HepG2 (cell line): ENCODE measurements at regions not wholly inside any gene's neighbourhood (a gene's known extent, or its start where the extent isn't known, plus 50 kb on each side); places are given as distances from the start of the nearest gene placed in this dataset.

Source experiments
- ATAC-seq: fragments of 200-7000 bp; cut with Tn5 transposase; 3 replicates; pipeline ENCODE4 v1.9.1; 2020; ENCODE audit warnings: mild to moderate bottlenecking, moderate library complexity
- BruUV-seq: library from RNA; stranded (reverse); fragments of 400-500 nt; replicated peaks from 2 replicates; lab custom pipeline; 2021; lab: Mats Ljungman, UMichigan
- CTCF ChIA-PET: fragments of 300-600 bp; formaldehyde crosslinking; extraction: SDS; loops from one replicate; lab custom pipeline; 2021; ENCODE audit warnings: low total read pairs, inconsistent platforms, low intra/inter-chr PET ratio; lab: Yijun Ruan, JAX
- POLR2A ChIA-PET: fragments of 350-600 bp; sonication (Branson Sonifier 250); formaldehyde crosslinking; loops from one replicate; lab custom pipeline; 2020; ENCODE audit warnings: antibody characterized with exemption, inconsistent platforms; lab: Yijun Ruan, JAX
- DNase-seq: peaks from one replicate; pipeline ENCODE4 v3.0.0-alpha.2; 2015; ENCODE audit warnings: low spot score
- FAIRE-seq: peaks from 3 replicates; lab custom pipeline; 2011; peaks lifted over from hg19 to GRCh38; lab: Jason Lieb, UNC
- H2AFZ ChIP-seq: one replicate; pipeline ENCODE4 v1.6.1; 2011; ENCODE audit warnings: low read length, inconsistent platforms
- H3K27ac ChIP-seq: fragments of 300-600 bp; 3 replicates; pipeline ENCODE4 v1.8.0; 2011; ENCODE audit warnings: mixed run types, mild to moderate bottlenecking, mixed read lengths, low read length, inconsistent platforms; ENCODE audit not compliant: insufficient read depth; ENCODE audit errors: extremely low read length
- H3K27me3 ChIP-seq, 2 experiments: fragments of 200-600 bp in 1 of 2; 2 replicates in 1 of 2; 3 replicates in 1 of 2; pipeline versions ENCODE4 v1.6.0 to v1.8.0; 2011; ENCODE audit warnings: low read length in 2 of 2, mild to moderate bottlenecking in 2 of 2, moderate library complexity in 2 of 2, inconsistent platforms in 1 of 2; ENCODE audit not compliant: insufficient read depth in 2 of 2, control insufficient read depth in 1 of 2
- H3K36me3 ChIP-seq, 2 experiments: fragments of 200-600 bp in 1 of 2; replicated peaks in 1 of 2; 2 replicates in 1 of 2; 3 replicates in 1 of 2; pipeline versions ENCODE4 v1.5.1 to v1.8.0; 2011; ENCODE audit warnings: low read length in 2 of 2, inconsistent platforms in 1 of 2; ENCODE audit not compliant: insufficient read depth in 2 of 2, control insufficient read depth in 1 of 2
- H3K4me1 ChIP-seq: 2 replicates; pipeline ENCODE4 v1.5.1; 2012; ENCODE audit warnings: low read length, inconsistent platforms; ENCODE audit not compliant: insufficient read depth
- H3K4me2 ChIP-seq: 2 replicates; pipeline ENCODE4 v1.6.0; 2011; ENCODE audit warnings: low read depth, low read length, inconsistent platforms
- H3K4me3 ChIP-seq, 3 experiments: fragments of 200-600 bp in 1 of 3; sonication (generic), shearing (Covaris generic) in 1 of 3; replicated peaks in 1 of 3; 2 replicates each; pipeline ENCODE4 v1.5.1; 2011 to 2016; ENCODE audit warnings: low read length in 3 of 3, inconsistent platforms in 2 of 3, low read depth in 2 of 3, mild to moderate bottlenecking in 2 of 3, control low read depth in 1 of 3, mixed read lengths in 1 of 3; ENCODE audit not compliant: insufficient read depth in 1 of 3
- H3K79me2 ChIP-seq: one replicate; pipeline ENCODE4 v1.6.1; 2011; ENCODE audit warnings: low read length, inconsistent platforms; ENCODE audit not compliant: insufficient read depth
- H3K9ac ChIP-seq: 2 replicates; pipeline ENCODE4 v1.6.0; 2011; ENCODE audit warnings: mild to moderate bottlenecking, low read depth, low read length, inconsistent platforms; ENCODE audit not compliant: insufficient read depth
- H3K9me3 ChIP-seq: 2 replicates; pipeline ENCODE4 v1.5.1; 2012; ENCODE audit warnings: mild to moderate bottlenecking, low read length
- H4K20me1 ChIP-seq: 2 replicates; pipeline ENCODE4 v1.6.0; 2011; ENCODE audit warnings: inconsistent platforms, mild to moderate bottlenecking, low read length, moderate library complexity; ENCODE audit not compliant: insufficient read depth
- AHDC1 ChIP-seq: sonication (generic); formaldehyde crosslinking; IDR thresholded peaks from 2 replicates; pipeline ENCODE4 v1.5.1; 2020; ENCODE audit warnings: mild to moderate bottlenecking, missing genetic modification reagents, borderline replicate concordance
- DBP ChIP-seq: sonication (generic); formaldehyde crosslinking; IDR thresholded peaks from 2 replicates; pipeline ENCODE4 v1.4.0; 2020; ENCODE audit warnings: missing genetic modification reagents; ENCODE audit errors: not compliant biosample characterization
- FOSL1 ChIP-seq: sonication (generic); formaldehyde crosslinking; IDR thresholded peaks from 2 replicates; pipeline ENCODE4 v1.9.0; 2021; ENCODE audit warnings: missing genetic modification reagents, borderline replicate concordance
- HNF1A ChIP-seq, 2 experiments: sonication (generic) in 1 of 2; formaldehyde crosslinking in 1 of 2; IDR thresholded peaks; 2 replicates each; pipeline versions ENCODE4 v1.4.0 to v1.6.1; 2016 to 2020; ENCODE audit warnings: borderline replicate concordance in 1 of 2, low read depth in 1 of 2, mild to moderate bottlenecking in 1 of 2, missing genetic modification reagents in 1 of 2
- KLF9 ChIP-seq: IDR thresholded peaks from 2 replicates; pipeline ENCODE4 v1.6.1; 2016; ENCODE audit warnings: low read depth
- NR2F2 ChIP-seq: IDR thresholded peaks from 2 replicates; pipeline ENCODE4 v1.6.1; 2012; ENCODE audit warnings: low read depth, inconsistent platforms, borderline replicate concordance
- TAF15 ChIP-seq: fragments of 200-400 bp; formaldehyde crosslinking; IDR thresholded peaks from one replicate; pipeline ENCODE4 v1.6.1; 2018; ENCODE audit warnings: mild to moderate bottlenecking, low read depth, low read length; ENCODE audit not compliant: poor library complexity, severe bottlenecking
- ZMAT3 ChIP-seq: sonication (generic); formaldehyde crosslinking; conservative IDR thresholded peaks from 2 replicates; pipeline ENCODE4 v1.7.0; 2021; ENCODE audit warnings: missing genetic modification reagents
- ZNF589 ChIP-seq: sonication (generic); formaldehyde crosslinking; conservative IDR thresholded peaks from 2 replicates; pipeline ENCODE4 v1.8.0; 2022; ENCODE audit warnings: mild to moderate bottlenecking, moderate library complexity, missing genetic modification reagents
- WGBS: methylation state at CpG from one replicate; pipeline ENCODE4 v1.1.6; 2017; ENCODE audit warnings: low lambda C conversion rate; 5-methylcytosine and 5-hydroxymethylcytosine counted together
- in situ Hi-C: cut with HindIII; loops from 2 replicates; pipeline ENCODE4 v1.10.0; 2017; ENCODE audit warnings: low pct_unique_long_range_greater_than_20kb; ENCODE audit not compliant: extremely low pct_ligation_motif_present
- intact Hi-C: fragments of 100-400 bp; cut with micrococcal nuclease; formaldehyde crosslinking; loops from one replicate; pipeline ENCODE4 v1.10.0; 2022; ENCODE audit not compliant: unreplicated experiment
- TF ChIP-seq, protein P1 (sequence below): sonication (generic); formaldehyde crosslinking; IDR thresholded peaks from 2 replicates; pipeline ENCODE4 v1.5.0; 2020; ENCODE audit warnings: missing genetic modification reagents
- TF ChIP-seq, protein P2 (sequence below): sonication (generic); formaldehyde crosslinking; conservative IDR thresholded peaks from 2 replicates; pipeline ENCODE4 v1.8.1; 2023; ENCODE audit warnings: missing genetic modification reagents

DNA sequence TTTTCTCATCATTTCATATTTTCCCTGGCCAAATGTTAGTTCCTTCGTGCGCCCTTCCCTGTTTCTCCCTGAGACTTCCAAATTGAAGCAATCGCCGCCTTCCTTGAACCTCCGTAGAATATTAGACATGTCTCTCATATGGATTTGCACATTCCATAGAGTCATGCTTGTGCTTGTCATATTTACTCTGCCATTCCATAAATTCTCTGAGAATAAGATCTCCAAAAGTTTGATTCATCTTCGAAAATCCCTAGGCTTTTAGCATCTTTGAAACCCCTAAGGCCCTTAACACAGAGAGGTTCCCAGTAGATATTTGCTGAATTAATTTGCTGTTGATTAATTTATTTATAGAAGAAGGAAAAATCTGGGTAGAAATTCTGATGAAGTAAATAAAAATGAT, 202.2 kb upstream of the PIK3C3 start:
- ATAC-seq: no peak
- TF ChIP-seq TAF15 (no peak), FOSL1 (CRISPR knock-in tag) (no peak), KLF9 (CRISPR knock-in tag) (no peak), ZMAT3 (CRISPR knock-in tag) (no peak), NR2F2 (no peak), ZNF589 (CRISPR knock-in tag) (no peak), HNF1A (IDR thresholded peaks at IDR 0.05; ENCODE audit: low read depth) (no peak), HNF1A (CRISPR knock-in tag; IDR thresholded peaks at IDR 0.05; ENCODE audit: borderline replicate concordance) (no peak), DBP (CRISPR knock-in tag) (no peak), AHDC1 (CRISPR knock-in tag) (no peak)
- TF ChIP-seq, protein P1, sequence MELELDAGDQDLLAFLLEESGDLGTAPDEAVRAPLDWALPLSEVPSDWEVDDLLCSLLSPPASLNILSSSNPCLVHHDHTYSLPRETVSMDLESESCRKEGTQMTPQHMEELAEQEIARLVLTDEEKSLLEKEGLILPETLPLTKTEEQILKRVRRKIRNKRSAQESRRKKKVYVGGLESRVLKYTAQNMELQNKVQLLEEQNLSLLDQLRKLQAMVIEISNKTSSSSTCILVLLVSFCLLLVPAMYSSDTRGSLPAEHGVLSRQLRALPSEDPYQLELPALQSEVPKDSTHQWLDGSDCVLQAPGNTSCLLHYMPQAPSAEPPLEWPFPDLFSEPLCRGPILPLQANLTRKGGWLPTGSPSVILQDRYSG (CRISPR knock-in tag): no peak
- TF ChIP-seq, protein P2, sequence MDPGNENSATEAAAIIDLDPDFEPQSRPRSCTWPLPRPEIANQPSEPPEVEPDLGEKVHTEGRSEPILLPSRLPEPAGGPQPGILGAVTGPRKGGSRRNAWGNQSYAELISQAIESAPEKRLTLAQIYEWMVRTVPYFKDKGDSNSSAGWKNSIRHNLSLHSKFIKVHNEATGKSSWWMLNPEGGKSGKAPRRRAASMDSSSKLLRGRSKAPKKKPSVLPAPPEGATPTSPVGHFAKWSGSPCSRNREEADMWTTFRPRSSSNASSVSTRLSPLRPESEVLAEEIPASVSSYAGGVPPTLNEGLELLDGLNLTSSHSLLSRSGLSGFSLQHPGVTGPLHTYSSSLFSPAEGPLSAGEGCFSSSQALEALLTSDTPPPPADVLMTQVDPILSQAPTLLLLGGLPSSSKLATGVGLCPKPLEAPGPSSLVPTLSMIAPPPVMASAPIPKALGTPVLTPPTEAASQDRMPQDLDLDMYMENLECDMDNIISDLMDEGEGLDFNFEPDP (CRISPR knock-in tag): no peak

More for the DNA sequence above, 202.2 kb upstream of the PIK3C3 start:
- DNase-seq (no peak), FAIRE-seq (no peak)
- H3K4me2 ChIP-seq: no peak overlapping the region
- H2AFZ ChIP-seq: no peak overlapping the region
- ChIA-PET CTCF (no interaction called here), POLR2A (no interaction called here)
- H3K4me3 ChIP-seq: no peak overlapping the region
- BruUV-seq: no TSS peak
- H3K27ac ChIP-seq: no peak overlapping the region
- H4K20me1 ChIP-seq: no peaks in the 10 kb centered on the region
- no peaks in the 10 kb centered on the region for H3K36me3 ChIP-seq
- intact Hi-C loops (no loop called here), in situ Hi-C loops (no loop called here)
- no peaks in the 10 kb centered on the region for H3K4me1 ChIP-seq
- H3K79me2 ChIP-seq: no peaks in the 10 kb centered on the region
- H3K27me3 ChIP-seq: no peaks in the 10 kb centered on the region; a peak in 1 of 5 replicates
- WGBS: 34% methylated on average over 6 of the region's 6 CpGs
- H3K9me3 ChIP-seq: no peaks in the 10 kb centered on the region
- no peak overlapping the region for H3K9ac ChIP-seq
